GM12878 (cell line): ENCODE measurements at regions not wholly inside any gene's neighbourhood (a gene's known extent, or its start where the extent isn't known, plus 50 kb on each side); places are given as distances from the start of the nearest gene placed in this dataset.

Experiments
- ATAC-seq: fragments of 200-7000 bp; cut with Tn5 transposase; 3 replicates; pipeline ENCODE4 v1.9.1; 2020; ENCODE audit warnings: mild to moderate bottlenecking, moderate library complexity
- BruUV-seq: library from RNA; stranded (reverse); fragments of 400-500 nt; replicated peaks from 2 replicates; lab custom pipeline; 2021; lab: Mats Ljungman, UMichigan
- CTCF ChIA-PET: fragments of 300-600 bp; sonication (Branson Sonifier 250); formaldehyde crosslinking; extraction: SDS; loops from one replicate; lab custom pipeline; 2021; ENCODE audit warnings: inconsistent platforms; lab: Yijun Ruan, JAX
- POLR2A ChIA-PET: fragments of 350-600 bp; formaldehyde crosslinking; extraction: SDS; loops from one replicate; lab custom pipeline; 2021; ENCODE audit warnings: inconsistent platforms; lab: Charles Lee
- RAD21 ChIA-PET: fragments of 300-600 bp; sonication (Branson Sonifier 250); formaldehyde crosslinking; loops from one replicate; lab custom pipeline; 2023; ENCODE audit warnings: antibody characterized with exemption; ENCODE audit not compliant: unreplicated experiment; lab: Charles Lee
- SMC1A ChIA-PET: fragments of 300-600 bp; sonication (Branson Sonifier 250); formaldehyde crosslinking; loops from one replicate; lab custom pipeline; 2023; ENCODE audit not compliant: unreplicated experiment, uncharacterized antibody; lab: Charles Lee
- DNase-seq: peaks from one replicate; pipeline ENCODE4 v3.0.0-alpha.2; 2011; ENCODE audit warnings: low read depth, low spot score
- FAIRE-seq: peaks from 3 replicates; lab custom pipeline; 2011; peaks lifted over from hg19 to GRCh38; lab: Jason Lieb, UNC
- H2AFZ ChIP-seq: 2 replicates; pipeline ENCODE4 v1.6.0; 2011; ENCODE audit warnings: low read depth, low read length, control low read depth; ENCODE audit not compliant: control insufficient read depth
- H3K27ac ChIP-seq: 2 replicates; pipeline ENCODE4 v1.5.1; 2011; ENCODE audit warnings: control low read depth; ENCODE audit not compliant: control insufficient read depth, insufficient read depth
- H3K27me3 ChIP-seq, 2 experiments: replicated peaks in 1 of 2; 2 replicates each; pipeline versions ENCODE4 v1.6.0 to v1.6.1; 2011; ENCODE audit warnings: low read length in 1 of 2; ENCODE audit not compliant: control insufficient read depth in 2 of 2, insufficient read depth in 2 of 2
- H3K36me3 ChIP-seq, 2 experiments: 2 replicates each; pipeline ENCODE4 v1.5.1; 2011; ENCODE audit warnings: low read length in 1 of 2; ENCODE audit not compliant: control insufficient read depth in 2 of 2, insufficient read depth in 2 of 2
- H3K4me1 ChIP-seq: 2 replicates; pipeline ENCODE4 v1.6.1; 2011; ENCODE audit warnings: mild to moderate bottlenecking, low read length, moderate library complexity, mixed read lengths; ENCODE audit not compliant: control insufficient read depth, insufficient read depth
- H3K4me2 ChIP-seq: 2 replicates; pipeline ENCODE4 v1.6.0; 2011; ENCODE audit warnings: control low read depth; ENCODE audit not compliant: control insufficient read depth, insufficient read depth
- H3K4me3 ChIP-seq: fragments of 200-600 bp; sonication (generic); 2 replicates; pipeline ENCODE4 v1.5.1; 2016
- H3K79me2 ChIP-seq: 2 replicates; pipeline ENCODE4 v1.6.0; 2011; ENCODE audit warnings: low read length; ENCODE audit not compliant: control insufficient read depth, insufficient read depth
- H3K9ac ChIP-seq: 2 replicates; pipeline ENCODE4 v1.8.0; 2011; ENCODE audit warnings: low read length, control low read depth, mixed read lengths; ENCODE audit not compliant: control insufficient read depth, insufficient read depth
- H3K9me3 ChIP-seq: replicated peaks from 3 replicates; pipeline ENCODE4 v1.5.1; 2011; ENCODE audit warnings: mild to moderate bottlenecking, low read length; ENCODE audit not compliant: control insufficient read depth, insufficient read depth
- H4K20me1 ChIP-seq: 2 replicates; pipeline ENCODE4 v1.6.0; 2011; ENCODE audit not compliant: control insufficient read depth, insufficient read depth
- HDGF ChIP-seq: fragments of 450-650 bp; IDR thresholded peaks from 2 replicates; pipeline ENCODE4 v1.6.1; 2016; ENCODE audit warnings: antibody characterized with exemption
- TARDBP ChIP-seq: IDR thresholded peaks from 2 replicates; pipeline ENCODE4 v1.6.1; 2016; ENCODE audit warnings: borderline replicate concordance
- WGBS: methylation state at CpG from one replicate; pipeline ENCODE4 v1.1.6; 2016; ENCODE audit warnings: low lambda C conversion rate; ENCODE audit not compliant: insufficient replicate concordance, insufficient coverage; ENCODE audit errors: missing lambda C conversion rate; 5-methylcytosine and 5-hydroxymethylcytosine counted together
- in situ Hi-C: fragments of 300-500 bp; cut with MboI; formaldehyde crosslinking; loops from 9 replicates; pipeline ENCODE4 v1.14.3; 2018; ENCODE audit warnings: mixed read lengths
- intact Hi-C: fragments of 100-400 bp; cut with micrococcal nuclease; formaldehyde crosslinking; loops from one replicate; pipeline ENCODE4 v1.14.2; 2022; ENCODE audit not compliant: unreplicated experiment
- TF ChIP-seq, protein P1 (sequence below): fragments of 450-650 bp; formaldehyde crosslinking; IDR thresholded peaks from 2 replicates; pipeline ENCODE4 v1.4.0; 2022; ENCODE audit warnings: mild to moderate bottlenecking, moderate library complexity

GRCh38 chr10:59434463-59435321, 72.3 kb upstream of the FAM13C start:
- no peak for FAIRE-seq
- WGBS: 2% methylated on average over 4 of the region's 4 CpGs
- in situ Hi-C loops: no loop called here

More at GRCh38 chr10:59434463-59435321, 72.3 kb upstream of the FAM13C start:
- Histone ChIP-seq H2AFZ (no peak overlapping the region), H3K36me3 (no peaks in the 10 kb centered on the region), H3K4me3 (no peak overlapping the region), H3K9me3 (no peaks in the 10 kb centered on the region), H4K20me1 (no peaks in the 10 kb centered on the region), H3K79me2 (no peaks in the 10 kb centered on the region), H3K9ac (no peak overlapping the region), H3K27ac (no peak overlapping the region), H3K4me1 (no peaks in the 10 kb centered on the region), H3K4me2 (no peak overlapping the region), H3K27me3 (no peaks in the 10 kb centered on the region)
- ATAC-seq: no peak
- ChIA-PET SMC1A (interaction anchor here (1.0 kb wide), 1 partner anchor 80 kb away, joined by 3 read pairs; no protein-coding TSS in a partner anchor), CTCF (no interaction called here), RAD21 (interaction anchor here (1.2 kb wide), 1 partner anchor 17 kb away, joined by 3 read pairs; no protein-coding TSS in a partner anchor), POLR2A (no interaction called here)
- no peak for DNase-seq
- TF ChIP-seq, protein P1, sequence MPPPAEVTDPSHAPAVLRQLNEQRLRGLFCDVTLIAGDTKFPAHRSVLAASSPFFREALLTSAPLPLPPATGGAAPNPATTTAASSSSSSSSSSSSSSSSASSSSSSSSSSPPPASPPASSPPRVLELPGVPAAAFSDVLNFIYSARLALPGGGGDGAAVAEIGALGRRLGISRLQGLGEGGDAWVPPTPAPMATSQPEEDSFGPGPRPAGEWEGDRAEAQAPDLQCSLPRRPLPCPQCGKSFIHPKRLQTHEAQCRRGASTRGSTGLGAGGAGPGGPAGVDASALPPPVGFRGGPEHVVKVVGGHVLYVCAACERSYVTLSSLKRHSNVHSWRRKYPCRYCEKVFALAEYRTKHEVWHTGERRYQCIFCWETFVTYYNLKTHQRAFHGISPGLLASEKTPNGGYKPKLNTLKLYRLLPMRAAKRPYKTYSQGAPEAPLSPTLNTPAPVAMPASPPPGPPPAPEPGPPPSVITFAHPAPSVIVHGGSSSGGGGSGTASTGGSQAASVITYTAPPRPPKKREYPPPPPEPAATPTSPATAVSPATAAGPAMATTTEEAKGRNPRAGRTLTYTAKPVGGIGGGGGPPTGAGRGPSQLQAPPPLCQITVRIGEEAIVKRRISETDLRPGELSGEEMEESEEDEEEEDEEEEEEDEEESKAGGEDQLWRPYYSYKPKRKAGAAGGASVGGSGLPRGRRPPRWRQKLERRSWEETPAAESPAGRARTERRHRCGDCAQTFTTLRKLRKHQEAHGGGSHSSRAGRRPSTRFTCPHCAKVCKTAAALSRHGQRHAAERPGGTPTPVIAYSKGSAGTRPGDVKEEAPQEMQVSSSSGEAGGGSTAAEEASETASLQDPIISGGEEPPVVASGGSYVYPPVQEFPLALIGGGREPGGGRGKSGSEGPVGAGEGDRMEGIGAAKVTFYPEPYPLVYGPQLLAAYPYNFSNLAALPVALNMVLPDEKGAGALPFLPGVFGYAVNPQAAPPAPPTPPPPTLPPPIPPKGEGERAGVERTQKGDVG (CRISPR knock-in tag): no peak
- no peak for TF ChIP-seq HDGF
- no peak for TF ChIP-seq TARDBP
- intact Hi-C loops: no loop called here
- BruUV-seq: no TSS peak
